ENCODE measurements at regions not wholly inside any gene's neighbourhood (a gene's known extent, or its start where the extent isn't known, plus 50 kb on each side); places are given as distances from the start of the nearest gene placed in this dataset.
"Not testable (repeated sequence)": the region's sequence is repeated elsewhere in the genome, so short reads cannot be mapped to it uniquely, and the experiment has no call there.

- TF ChIP-seq POLR2AphosphoS2 (IDR thresholded peaks at IDR 0.05; ENCODE audit: low read depth, low read length) = no peak
- no peak for TF ChIP-seq JUNB (IDR thresholded peaks at IDR 0.05)
- TF ChIP-seq ATF7 (IDR thresholded peaks at IDR 0.05; ENCODE audit: low read depth) = no peak
- no peak for TF ChIP-seq KLF5 (IDR thresholded peaks at IDR 0.05; ENCODE audit: partially characterized antibody)
- TF ChIP-seq KDM1A (IDR thresholded peaks at IDR 0.05; ENCODE audit: borderline replicate concordance) = no peak
- TF ChIP-seq NRF1 (conservative IDR thresholded peaks at IDR 0.05; ENCODE audit: low read depth, low read length) = no peak
- TF ChIP-seq NR2C2 (IDR thresholded peaks at IDR 0.05; ENCODE audit: borderline replicate concordance, control insufficient read depth, insufficient read length, low read depth) = no peak
- TF ChIP-seq MXI1 (IDR thresholded peaks at IDR 0.05; ENCODE audit: low read depth, low read length) = no peak
- no peak for TF ChIP-seq EZH2 (IDR thresholded peaks at IDR 0.05; ENCODE audit: borderline replicate concordance, control insufficient read depth, low read depth, low read length)
- no peak for TF ChIP-seq FOXM1 (IDR thresholded peaks at IDR 0.05; ENCODE audit: low read depth, low read length)
- TF ChIP-seq MEF2A (IDR thresholded peaks at IDR 0.05; ENCODE audit: insufficient read depth, low read depth, low read length) = no peak
- no peak for TF ChIP-seq RBBP5 (conservative IDR thresholded peaks at IDR 0.05)
- no peak for TF ChIP-seq IRF3 (IDR thresholded peaks at IDR 0.05)
Measured at GRCh38 chr6:48985025-48985424, 478.0 kb downstream of the MMUT start (continued).

GRCh38 chr6:48983968-48984367, 479.1 kb downstream of the MMUT start:
- intact Hi-C loops (cut with micrococcal nuclease; ENCODE audit: unreplicated experiment); BruUV-seq (replicated peaks); RAD21 ChIA-PET (ENCODE audit: unreplicated experiment); H4K20me1 ChIP-seq (ENCODE audit: control insufficient read depth, insufficient read depth); H3K9ac ChIP-seq (ENCODE audit: control insufficient read depth, insufficient read depth, low read length); DNase-seq (ENCODE audit: low read depth, low spot score); H3K27ac ChIP-seq (ENCODE audit: control insufficient read depth, insufficient read depth); FAIRE-seq; H3K36me3 ChIP-seq (ENCODE audit: control insufficient read depth in 2 of 2, insufficient read depth in 2 of 2, low read length in 1 of 2); H3K79me2 ChIP-seq (ENCODE audit: control insufficient read depth, insufficient read depth, low read length); ATAC-seq; in situ Hi-C loops (cut with MboI); H2AFZ ChIP-seq (ENCODE audit: control insufficient read depth, low read depth, low read length); H3K4me3 ChIP-seq; CTCF ChIA-PET; H3K9me3 ChIP-seq (replicated peaks; ENCODE audit: control insufficient read depth, insufficient read depth, low read length); H3K4me1 ChIP-seq (ENCODE audit: control insufficient read depth, insufficient read depth, low read length); SMC1A ChIA-PET (ENCODE audit: uncharacterized antibody, unreplicated experiment); POLR2A ChIA-PET; H3K27me3 ChIP-seq (replicated peaks in 1 of 2; ENCODE audit: control insufficient read depth in 2 of 2, insufficient read depth in 2 of 2, low read length in 1 of 2); H3K4me2 ChIP-seq (ENCODE audit: control insufficient read depth, insufficient read depth): not testable (repeated sequence)
- 71% methylated on average over 20 of the region's 20 CpGs for WGBS (ENCODE audit: insufficient coverage, insufficient replicate concordance, low lambda C conversion rate, missing lambda C conversion rate)

Measured in GM12878 (cell line).